ENCODE measurements at regions not wholly inside any gene's neighbourhood (a gene's known extent, or its start where the extent isn't known, plus 50 kb on each side); places are given as distances from the start of the nearest gene placed in this dataset.

DNA sequence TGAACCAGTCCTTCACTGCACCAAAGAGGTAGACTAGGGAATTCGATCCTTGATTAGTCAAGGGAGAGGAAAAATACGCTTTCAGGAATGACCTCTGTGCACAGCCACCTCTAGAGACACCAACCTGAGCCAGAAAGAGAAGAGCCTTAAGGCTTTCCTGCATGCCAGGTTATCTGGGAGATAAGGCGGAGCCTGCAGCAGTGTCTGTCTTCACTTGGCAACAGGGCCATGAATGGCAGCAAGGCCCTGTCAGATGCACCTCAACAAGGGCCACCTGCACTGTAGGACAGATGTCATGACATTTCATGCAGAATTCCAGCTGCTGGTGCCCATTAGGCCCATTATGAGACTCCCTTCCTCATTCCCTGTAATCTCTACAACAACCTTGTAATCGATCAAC, 88.1 kb downstream of the MEX3B start:
- Histone ChIP-seq H3K79me2 (ENCODE audit: low read length) (no peaks in the 10 kb centered on the region), H4K20me1 (ENCODE audit: insufficient read depth, low read depth, low read length) (no peaks in the 10 kb centered on the region), H3K9ac (ENCODE audit: low read length) (no peak overlapping the region)

DNA sequence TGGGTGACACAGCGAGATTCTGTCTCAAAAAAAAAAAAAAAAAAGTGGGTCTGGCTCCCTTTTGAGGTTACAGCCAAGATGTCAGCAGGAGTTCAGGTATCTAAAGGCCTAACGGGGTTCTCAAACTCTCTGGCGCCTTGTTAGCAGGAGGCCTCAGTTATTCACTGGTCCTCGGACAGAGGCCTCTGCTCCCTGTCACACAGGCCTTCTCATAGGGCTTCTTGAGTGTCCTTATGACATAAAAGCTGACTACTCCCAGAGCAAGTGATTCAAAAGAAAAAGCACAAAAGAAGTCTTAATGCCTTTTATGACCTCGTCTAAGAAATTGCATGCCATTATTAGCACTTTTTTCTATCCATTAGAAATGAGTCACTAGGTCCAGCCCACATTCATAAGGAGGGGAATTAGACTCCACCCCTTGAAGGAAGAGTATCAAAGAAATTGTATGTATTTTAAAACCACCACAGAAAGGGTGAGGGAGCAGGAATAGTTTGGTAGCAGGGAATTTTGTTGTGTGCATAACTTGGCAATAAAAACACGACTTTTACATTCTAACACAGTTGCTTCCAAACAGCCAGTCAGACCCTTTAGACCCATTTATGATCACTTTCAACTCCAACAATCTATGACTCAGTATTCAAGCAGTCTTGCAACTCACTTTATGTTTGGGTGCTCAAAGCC, 90.3 kb downstream of the MEX3B start:
- Histone ChIP-seq H3K27ac (ENCODE audit: low read length) (no peak overlapping the region), H3K36me3 (ENCODE audit: insufficient read depth, low read length) (no peaks in the 10 kb centered on the region), H3K4me2 (ENCODE audit: low read depth, low read length, poor library complexity, severe bottlenecking) (no peak overlapping the region)

More for the DNA sequence above, 88.1 kb downstream of the MEX3B start:
- Histone ChIP-seq H3K4me3 (ENCODE audit: low read length) (no peak overlapping the region), H3K9me2 (replicated peaks; ENCODE audit: insufficient read depth, low read length) (no peaks in the 10 kb centered on the region), H3K9me3 (ENCODE audit: low read length) (no peaks in the 10 kb centered on the region), H3K4me1 (ENCODE audit: low read length) (no peaks in the 10 kb centered on the region), H3K36me3 (ENCODE audit: insufficient read depth, low read length) (no peaks in the 10 kb centered on the region), H2AFZ (ENCODE audit: low read length) (no peak overlapping the region), H3K4me2 (ENCODE audit: low read depth, low read length, poor library complexity, severe bottlenecking) (no peak overlapping the region), H3K27ac (ENCODE audit: low read length) (no peak overlapping the region), H3K27me3 (ENCODE audit: low read length) (no peaks in the 10 kb centered on the region)
- DNase-seq: no peak

DNA sequence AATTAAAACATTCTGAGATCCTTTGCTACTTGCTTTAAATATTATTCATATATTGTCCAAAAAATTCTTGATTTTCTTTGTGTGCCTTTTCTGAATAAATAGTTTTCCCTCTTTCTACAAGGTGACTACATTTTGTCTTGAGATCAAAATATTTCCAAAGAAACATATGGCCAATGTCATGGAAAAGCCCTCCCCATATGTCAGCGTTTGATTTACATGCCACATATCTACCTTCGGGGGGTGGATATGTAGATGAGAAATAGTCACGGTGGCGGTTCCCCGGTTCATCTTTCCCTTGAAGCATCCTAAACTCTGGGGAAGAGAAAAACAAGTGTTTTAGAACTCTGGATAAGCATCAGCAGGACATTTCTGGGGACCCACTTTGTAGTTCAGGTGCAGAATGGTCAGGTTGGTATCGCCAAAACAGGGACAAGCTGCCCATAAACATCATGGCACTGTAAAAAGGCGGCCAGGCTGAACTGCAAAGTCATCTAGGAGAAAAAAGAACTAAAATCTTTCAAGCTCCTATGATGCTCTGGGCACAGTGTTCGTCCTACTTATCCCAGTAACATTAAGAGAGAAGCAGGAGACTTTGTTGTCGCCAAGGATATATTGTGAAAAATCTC, 91.5 kb downstream of the MEX3B start:
- Histone ChIP-seq H3K27ac (ENCODE audit: low read length) (no peak overlapping the region), H3K27me3 (ENCODE audit: low read length) (no peaks in the 10 kb centered on the region), H4K20me1 (ENCODE audit: insufficient read depth, low read depth, low read length) (no peaks in the 10 kb centered on the region), H2AFZ (ENCODE audit: low read length) (no peak overlapping the region), H3K9me3 (ENCODE audit: low read length) (no peaks in the 10 kb centered on the region), H3K4me1 (ENCODE audit: low read length) (no peaks in the 10 kb centered on the region), H3K4me3 (ENCODE audit: low read length) (no peak overlapping the region), H3K36me3 (ENCODE audit: insufficient read depth, low read length) (no peaks in the 10 kb centered on the region), H3K9ac (ENCODE audit: low read length) (no peak overlapping the region), H3K9me2 (replicated peaks; ENCODE audit: insufficient read depth, low read length) (no peaks in the 10 kb centered on the region), H3K4me2 (ENCODE audit: low read depth, low read length, poor library complexity, severe bottlenecking) (no peak overlapping the region), H3K79me2 (ENCODE audit: low read length) (no peaks in the 10 kb centered on the region)
- no peak for DNase-seq

More for the DNA sequence above, 90.3 kb downstream of the MEX3B start:
- Histone ChIP-seq H3K79me2 (ENCODE audit: low read length) (no peaks in the 10 kb centered on the region), H3K9ac (ENCODE audit: low read length) (no peak overlapping the region), H4K20me1 (ENCODE audit: insufficient read depth, low read depth, low read length) (no peaks in the 10 kb centered on the region), H3K9me2 (replicated peaks; ENCODE audit: insufficient read depth, low read length) (no peaks in the 10 kb centered on the region), H2AFZ (ENCODE audit: low read length) (no peak overlapping the region), H3K27me3 (ENCODE audit: low read length) (no peaks in the 10 kb centered on the region), H3K4me3 (ENCODE audit: low read length) (no peak overlapping the region), H3K4me1 (ENCODE audit: low read length) (no peaks in the 10 kb centered on the region), H3K9me3 (ENCODE audit: low read length) (no peaks in the 10 kb centered on the region)
- no peak for DNase-seq

DNA sequence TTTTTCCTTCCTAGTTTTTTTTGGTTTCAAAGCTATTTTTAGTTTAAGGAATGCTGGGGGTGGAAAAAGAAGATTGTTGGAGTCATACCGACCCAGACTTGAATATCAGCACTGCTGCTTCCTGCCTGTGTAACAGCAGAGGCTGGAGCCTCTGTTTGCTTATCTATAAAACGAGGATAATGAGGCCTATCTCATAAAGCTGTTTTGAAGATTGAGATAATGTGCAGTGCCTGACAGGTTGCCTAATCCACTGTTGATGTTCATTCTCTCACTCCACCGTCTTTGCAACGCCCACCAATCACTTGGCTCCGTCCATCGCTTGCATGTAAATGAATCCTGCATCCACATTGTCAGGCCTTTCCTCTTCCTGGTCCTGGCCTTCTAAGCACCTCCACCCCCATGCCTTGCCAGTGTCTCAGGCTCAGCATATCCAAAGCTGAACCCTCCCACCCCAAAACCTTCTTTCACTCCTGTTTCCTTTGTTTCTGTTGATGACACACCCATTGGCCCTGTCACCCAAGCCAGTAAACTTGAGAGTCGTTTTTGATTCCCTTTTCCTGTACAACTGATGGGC, 94.9 kb downstream of the MEX3B start:
- Histone ChIP-seq H3K9ac (ENCODE audit: low read length) (no peak overlapping the region), H2AFZ (ENCODE audit: low read length) (no peak overlapping the region), H3K27me3 (ENCODE audit: low read length) (no peaks in the 10 kb centered on the region), H3K36me3 (ENCODE audit: insufficient read depth, low read length) (no peaks in the 10 kb centered on the region), H3K27ac (ENCODE audit: low read length) (no peak overlapping the region), H3K9me3 (ENCODE audit: low read length) (no peaks in the 10 kb centered on the region), H3K4me2 (ENCODE audit: low read depth, low read length, poor library complexity, severe bottlenecking) (no peak overlapping the region), H3K4me1 (ENCODE audit: low read length) (peaks cover 6% of the 10 kb centered on the region), H3K9me2 (replicated peaks; ENCODE audit: insufficient read depth, low read length) (no peaks in the 10 kb centered on the region), H3K4me3 (ENCODE audit: low read length) (no peak overlapping the region), H3K79me2 (ENCODE audit: low read length) (no peaks in the 10 kb centered on the region), H4K20me1 (ENCODE audit: insufficient read depth, low read depth, low read length) (no peaks in the 10 kb centered on the region)
- DNase-seq: no peak

DNA sequence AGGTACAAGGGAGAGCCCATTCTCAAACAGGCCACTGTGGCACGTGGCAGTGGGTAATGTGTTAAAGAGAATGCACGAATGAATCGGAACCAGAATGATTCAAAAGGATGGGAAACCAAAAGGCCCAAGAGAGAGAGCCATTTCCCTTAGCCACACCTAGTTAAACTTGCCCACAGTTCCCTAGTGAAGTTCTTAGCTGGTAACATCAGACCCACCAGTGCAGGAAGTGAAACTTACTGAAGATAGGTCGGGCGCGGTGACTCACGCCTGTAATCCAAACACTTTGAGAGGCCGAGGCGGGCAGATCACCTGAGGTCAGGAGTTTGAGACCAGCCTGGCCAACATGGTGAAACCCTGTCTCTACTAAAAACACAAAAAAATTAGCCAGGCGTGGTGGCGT, 97.1 kb downstream of the MEX3B start:
- no peaks in the 10 kb centered on the region for H3K79me2 ChIP-seq (ENCODE audit: low read length)
- H3K4me2 ChIP-seq (ENCODE audit: low read depth, low read length, poor library complexity, severe bottlenecking): no peak overlapping the region
- no peaks in the 10 kb centered on the region for H4K20me1 ChIP-seq (ENCODE audit: insufficient read depth, low read depth, low read length)
- H2AFZ ChIP-seq (ENCODE audit: low read length): no peak overlapping the region
- no peak overlapping the region for H3K9ac ChIP-seq (ENCODE audit: low read length)
- no peak overlapping the region for H3K27ac ChIP-seq (ENCODE audit: low read length)
- H3K27me3 ChIP-seq (ENCODE audit: low read length): no peaks in the 10 kb centered on the region
- H3K4me1 ChIP-seq (ENCODE audit: low read length): peaks cover 6% of the 10 kb centered on the region
- H3K9me3 ChIP-seq (ENCODE audit: low read length): no peaks in the 10 kb centered on the region
- no peaks in the 10 kb centered on the region for H3K36me3 ChIP-seq (ENCODE audit: insufficient read depth, low read length)
- peak; percentile 66 for DNase-seq
- no peaks in the 10 kb centered on the region for H3K9me2 ChIP-seq (replicated peaks; ENCODE audit: insufficient read depth, low read length)
- H3K4me3 ChIP-seq (ENCODE audit: low read length): no peak overlapping the region

DNA sequence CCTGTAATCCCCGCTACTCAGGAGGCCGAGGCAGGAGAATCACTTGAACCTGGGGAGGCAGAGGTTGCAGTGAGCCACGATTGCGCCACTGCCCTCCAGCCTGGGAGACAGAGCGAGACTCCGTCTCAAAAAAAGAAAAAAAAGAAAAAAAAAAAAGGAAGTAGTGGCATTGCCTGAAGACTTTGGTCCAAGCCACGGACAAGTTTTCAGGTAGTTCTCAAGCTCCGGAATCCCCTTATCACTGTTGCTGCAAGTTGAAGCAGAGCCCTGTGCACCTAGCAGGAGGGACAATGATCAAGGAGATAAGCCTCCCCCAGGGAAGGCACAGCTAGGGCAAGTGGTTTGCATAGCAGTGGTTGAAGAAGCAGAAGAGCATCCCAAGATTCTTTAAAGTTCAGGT, 97.6 kb downstream of the MEX3B start:
- no peak overlapping the region for H3K27ac ChIP-seq (ENCODE audit: low read length)
- H2AFZ ChIP-seq (ENCODE audit: low read length): no peak overlapping the region
- no peaks in the 10 kb centered on the region for H3K36me3 ChIP-seq (ENCODE audit: insufficient read depth, low read length)
- no peaks in the 10 kb centered on the region for H3K9me2 ChIP-seq (replicated peaks; ENCODE audit: insufficient read depth, low read length)
- H3K4me2 ChIP-seq (ENCODE audit: low read depth, low read length, poor library complexity, severe bottlenecking): no peak overlapping the region
- no peak for DNase-seq
- no peak overlapping the region for H3K9ac ChIP-seq (ENCODE audit: low read length)
- H3K4me3 ChIP-seq (ENCODE audit: low read length): no peak overlapping the region
- H4K20me1 ChIP-seq (ENCODE audit: insufficient read depth, low read depth, low read length): no peaks in the 10 kb centered on the region
- no peaks in the 10 kb centered on the region for H3K27me3 ChIP-seq (ENCODE audit: low read length)
- H3K4me1 ChIP-seq (ENCODE audit: low read length): peaks cover 6% of the 10 kb centered on the region
- H3K9me3 ChIP-seq (ENCODE audit: low read length): no peaks in the 10 kb centered on the region
- H3K79me2 ChIP-seq (ENCODE audit: low read length): no peaks in the 10 kb centered on the region

DNA sequence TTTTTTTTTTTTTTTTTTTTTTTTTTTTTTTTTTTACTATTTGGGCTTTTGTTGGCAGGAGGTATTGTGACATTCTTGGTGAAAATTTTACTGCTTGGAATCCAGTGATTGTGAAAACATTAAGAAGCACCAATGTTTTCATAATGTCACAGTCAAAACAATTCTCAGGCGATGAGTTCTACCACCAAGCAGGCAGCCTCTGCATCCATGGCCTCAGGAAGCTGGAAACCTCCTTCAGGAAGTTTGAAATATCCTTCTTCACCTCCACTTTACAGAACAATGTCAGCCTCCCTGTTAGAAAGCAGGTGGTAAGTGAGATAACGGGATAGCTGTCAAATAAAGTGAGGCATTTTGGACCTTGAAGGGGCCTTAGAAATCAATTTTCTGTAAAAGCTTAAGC, 98.3 kb downstream of the MEX3B start:
- no peak for DNase-seq

DNA sequence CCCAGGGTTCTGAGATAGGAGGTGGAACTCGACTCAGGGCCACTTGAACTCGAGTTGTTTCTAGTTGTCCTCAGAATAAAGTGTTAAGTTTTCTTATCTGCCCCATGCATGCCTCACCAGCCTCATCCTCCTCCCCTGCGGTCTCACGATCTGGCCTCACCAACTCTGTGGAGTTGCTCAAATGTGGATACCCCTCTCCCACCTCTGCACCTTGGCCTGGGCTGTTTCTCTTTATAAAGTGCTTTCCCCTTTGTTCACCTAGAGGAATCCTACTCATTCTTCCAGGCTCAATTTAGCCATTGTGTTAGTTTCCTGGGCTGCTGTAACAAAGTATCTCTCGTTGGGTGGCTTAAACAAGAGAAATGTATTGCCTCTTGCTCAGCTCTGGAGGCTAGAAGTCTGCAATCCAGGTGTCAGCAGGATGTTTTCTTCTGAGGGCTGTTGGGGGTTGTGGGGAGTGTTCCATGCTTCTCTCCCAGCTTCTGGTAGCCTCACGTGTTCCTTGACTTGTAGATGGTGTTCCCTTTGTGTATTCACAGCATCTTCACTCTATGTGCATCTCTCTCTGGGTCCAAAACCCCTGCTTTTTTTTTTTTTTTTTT, 100.7 kb downstream of the MEX3B start:
- Histone ChIP-seq H3K79me2 (ENCODE audit: low read length) (no peaks in the 10 kb centered on the region), H3K27me3 (ENCODE audit: low read length) (no peaks in the 10 kb centered on the region), H3K4me3 (ENCODE audit: low read length) (no peak overlapping the region), H3K9me3 (ENCODE audit: low read length) (peaks cover 2% of the 10 kb centered on the region), H2AFZ (ENCODE audit: low read length) (no peak overlapping the region), H3K4me2 (ENCODE audit: low read depth, low read length, poor library complexity, severe bottlenecking) (no peak overlapping the region), H3K4me1 (ENCODE audit: low read length) (peaks cover 6% of the 10 kb centered on the region), H3K36me3 (ENCODE audit: insufficient read depth, low read length) (no peaks in the 10 kb centered on the region), H3K9ac (ENCODE audit: low read length) (no peak overlapping the region), H4K20me1 (ENCODE audit: insufficient read depth, low read depth, low read length) (no peaks in the 10 kb centered on the region), H3K9me2 (replicated peaks; ENCODE audit: insufficient read depth, low read length) (no peaks in the 10 kb centered on the region), H3K27ac (ENCODE audit: low read length) (no peak overlapping the region)
- DNase-seq: no peak

More for the DNA sequence above, 98.3 kb downstream of the MEX3B start:
- no peak overlapping the region for H2AFZ ChIP-seq (ENCODE audit: low read length)
- H3K9me2 ChIP-seq (replicated peaks; ENCODE audit: insufficient read depth, low read length): no peaks in the 10 kb centered on the region
- no peaks in the 10 kb centered on the region for H3K9me3 ChIP-seq (ENCODE audit: low read length)
- H3K4me3 ChIP-seq (ENCODE audit: low read length): no peak overlapping the region
- H3K36me3 ChIP-seq (ENCODE audit: insufficient read depth, low read length): no peaks in the 10 kb centered on the region
- no peak overlapping the region for H3K4me2 ChIP-seq (ENCODE audit: low read depth, low read length, poor library complexity, severe bottlenecking)
- no peak overlapping the region for H3K27ac ChIP-seq (ENCODE audit: low read length)
- H4K20me1 ChIP-seq (ENCODE audit: insufficient read depth, low read depth, low read length): no peaks in the 10 kb centered on the region
- H3K27me3 ChIP-seq (ENCODE audit: low read length): no peaks in the 10 kb centered on the region
- no peak overlapping the region for H3K9ac ChIP-seq (ENCODE audit: low read length)
- H3K79me2 ChIP-seq (ENCODE audit: low read length): no peaks in the 10 kb centered on the region
- H3K4me1 ChIP-seq (ENCODE audit: low read length): peaks cover 6% of the 10 kb centered on the region
